Islet precursor cell (in vitro differentiated cells): ENCODE measurements at regions not wholly inside any gene's neighbourhood (a gene's known extent, or its start where the extent isn't known, plus 50 kb on each side); places are given as distances from the start of the nearest gene placed in this dataset.

Experiments used
- DNase-seq: peaks from one replicate; pipeline ENCODE4 v3.0.0-alpha.2; 2018

DNA sequence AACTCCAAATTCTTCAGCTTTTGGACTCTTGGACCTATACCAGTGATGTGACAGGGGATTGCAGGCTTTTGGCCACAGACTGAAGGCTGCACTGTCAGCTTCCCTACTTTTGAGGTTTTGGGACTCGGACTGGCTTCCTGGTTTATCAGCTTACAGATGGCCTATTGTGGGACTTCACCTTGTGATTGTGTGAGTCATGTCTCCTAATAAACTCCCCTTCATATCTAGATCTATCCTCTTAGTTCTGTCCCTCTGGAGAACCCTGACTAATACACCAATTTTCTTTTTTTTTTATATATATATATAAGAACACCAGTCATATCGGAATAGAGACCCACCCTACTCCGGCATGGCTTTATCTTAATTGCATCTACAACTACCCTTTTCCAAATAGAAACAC is 166.8 kb downstream of the ETV1 start:
- DNase-seq: no peak

DNA sequence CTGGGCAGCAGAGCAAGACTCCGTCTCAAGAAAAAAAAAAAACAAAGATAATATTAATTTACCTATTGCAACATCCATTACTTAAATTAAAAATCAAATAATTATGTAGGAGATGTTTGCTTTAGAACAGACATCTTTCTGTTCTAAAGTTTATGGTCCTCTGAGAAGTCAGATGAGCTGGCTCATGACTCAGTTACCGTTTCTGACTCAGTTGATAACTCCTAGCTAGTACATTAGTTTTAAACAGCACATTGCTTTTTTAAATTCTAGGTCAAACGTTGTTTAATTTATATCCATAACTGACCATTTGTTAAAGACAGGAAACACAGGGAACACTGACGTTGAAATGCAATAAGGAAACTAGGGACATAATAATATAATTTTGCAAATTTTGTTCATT is 162.7 kb downstream of the ETV1 start:
- no peak for DNase-seq

DNA sequence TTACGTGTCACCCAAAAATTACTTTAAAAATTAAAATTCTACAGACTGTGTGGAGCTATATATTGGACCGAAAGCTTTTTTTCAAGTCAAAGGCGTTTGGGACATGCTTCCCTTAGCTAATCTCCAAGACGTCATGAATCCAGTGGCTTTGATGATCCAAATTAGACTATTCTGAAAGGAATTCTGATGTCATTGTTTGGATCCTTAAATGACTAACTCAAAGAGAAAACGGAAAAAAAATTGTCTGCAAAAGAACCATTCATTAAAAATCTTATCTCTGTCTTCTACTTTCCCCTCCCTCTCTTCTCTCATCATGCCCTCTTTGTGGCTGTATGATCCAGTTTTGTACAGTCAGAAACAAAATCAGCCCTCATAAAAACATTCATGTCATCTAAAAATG is 161.8 kb downstream of the ETV1 start:
- no peak for DNase-seq

DNA sequence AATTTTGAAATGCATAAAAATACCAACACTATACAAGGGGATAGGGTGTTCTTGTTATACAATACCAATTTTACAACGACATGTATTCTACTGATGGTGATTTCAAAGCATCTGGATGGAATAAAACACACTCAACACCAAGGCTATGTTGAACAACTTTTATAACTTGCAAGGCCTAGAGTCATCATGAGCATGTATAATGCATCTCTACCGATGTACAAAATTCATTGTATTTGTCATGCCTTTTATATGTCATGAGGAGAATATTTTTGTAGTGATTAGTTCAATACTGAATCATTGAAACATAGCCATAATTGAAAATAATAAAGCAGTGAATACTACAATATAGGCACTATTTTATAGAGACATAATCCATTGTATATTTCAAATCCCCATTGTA is 160.2 kb downstream of the ETV1 start:
- DNase-seq: no peak

DNA sequence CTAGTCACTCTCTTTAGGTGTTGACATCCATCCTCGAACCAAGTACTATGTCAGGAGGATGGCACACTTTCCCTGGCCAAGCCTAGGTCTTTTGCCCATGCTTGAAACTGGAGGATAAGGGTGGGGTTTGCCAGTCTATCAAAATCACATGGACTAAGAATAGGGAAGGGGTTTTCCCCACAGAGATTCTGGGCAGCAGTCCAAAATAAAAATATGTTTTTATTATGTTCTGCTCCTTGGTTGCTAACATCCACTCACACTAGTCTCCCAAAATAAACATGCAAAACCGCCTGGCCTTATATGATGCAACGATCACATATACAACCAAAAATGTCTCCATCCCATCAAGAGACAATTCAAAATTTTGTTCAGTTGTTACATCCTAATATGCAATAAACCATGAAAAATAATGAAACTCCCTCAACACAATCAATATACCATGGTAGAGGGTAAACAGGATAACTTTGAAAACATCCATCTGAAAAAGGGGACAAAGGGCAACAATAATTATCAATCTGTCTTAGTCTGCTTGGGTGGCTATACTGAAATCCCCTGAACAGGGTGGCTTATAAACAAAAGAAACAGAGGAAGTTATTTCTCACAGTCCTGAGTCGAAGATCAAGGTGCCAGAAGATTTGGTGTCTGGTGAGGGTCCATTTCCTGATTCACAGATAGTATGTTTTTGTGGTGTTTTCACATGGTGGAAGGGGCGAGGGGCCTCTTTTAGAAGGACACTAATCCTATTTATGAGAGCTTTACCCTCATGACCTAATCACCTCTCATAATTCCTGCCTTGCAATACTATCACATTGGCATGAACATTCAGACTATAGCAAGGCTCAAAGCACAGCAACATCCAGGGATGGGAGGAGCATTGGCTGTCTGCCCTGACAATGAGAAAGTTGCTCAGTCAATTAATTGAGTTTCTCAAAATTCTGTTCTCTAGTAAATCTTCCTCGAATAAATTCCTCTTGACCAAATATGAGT is 159.3 kb downstream of the ETV1 start:
- DNase-seq: no peak

DNA sequence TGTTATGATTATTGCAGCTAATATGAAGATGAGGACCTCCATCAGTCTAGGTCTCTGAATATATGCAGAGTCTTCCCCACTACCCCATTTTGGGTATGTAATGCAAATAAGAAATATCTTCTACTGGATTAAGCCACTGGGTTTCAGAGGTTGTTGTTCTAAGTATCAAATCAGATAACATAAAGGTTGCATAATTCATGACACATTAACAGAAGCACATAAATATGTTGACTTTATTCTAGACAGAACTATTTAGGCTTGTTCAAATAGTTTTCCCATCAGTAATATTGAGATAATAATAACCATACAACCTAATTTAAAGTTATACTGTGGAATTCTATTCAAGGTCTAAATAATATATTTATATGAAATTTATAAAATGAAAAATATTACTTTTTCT is 157.1 kb downstream of the ETV1 start:
- no peak for DNase-seq

DNA sequence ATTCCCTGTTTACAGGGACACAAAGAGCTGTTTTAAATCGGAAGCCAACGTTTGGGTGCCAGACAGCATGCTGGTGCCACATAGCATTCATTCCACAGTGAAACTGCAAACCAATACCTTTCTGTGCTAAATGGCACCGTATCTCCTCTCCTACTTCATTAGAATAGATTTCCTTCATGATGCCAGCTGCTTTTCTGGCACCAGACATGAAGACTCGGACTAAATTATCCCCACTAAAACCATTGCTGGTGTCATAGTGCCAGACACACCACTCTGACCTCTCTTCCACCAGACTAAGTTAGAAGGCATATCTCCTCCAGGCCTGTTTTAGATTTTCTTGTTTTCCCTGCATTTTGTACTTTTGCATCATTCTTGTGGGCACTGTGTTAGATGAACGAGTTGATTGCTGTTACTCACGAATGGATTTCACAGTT is 155.1 kb downstream of the ETV1 start:
- DNase-seq: peak; percentile 56

DNA sequence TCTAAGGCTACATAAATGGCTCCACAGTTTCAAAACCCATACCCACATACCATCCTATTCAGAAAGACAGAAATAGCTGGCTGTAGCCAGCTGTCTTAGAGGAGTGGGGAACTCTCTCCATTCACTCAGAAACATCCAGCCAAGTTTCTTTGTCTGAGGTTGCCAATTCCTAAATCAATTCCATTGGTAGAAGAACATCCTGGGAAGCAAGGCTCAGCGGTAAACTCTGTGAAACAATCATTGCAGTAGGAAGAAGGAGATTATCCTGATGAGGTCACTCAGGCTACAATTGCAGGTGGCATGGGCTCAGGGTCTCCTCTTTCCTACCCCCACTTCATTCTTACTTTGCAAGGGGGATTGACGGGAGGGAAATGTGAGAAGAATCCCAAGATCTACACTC is 154.0 kb downstream of the ETV1 start:
- DNase-seq: no peak

DNA sequence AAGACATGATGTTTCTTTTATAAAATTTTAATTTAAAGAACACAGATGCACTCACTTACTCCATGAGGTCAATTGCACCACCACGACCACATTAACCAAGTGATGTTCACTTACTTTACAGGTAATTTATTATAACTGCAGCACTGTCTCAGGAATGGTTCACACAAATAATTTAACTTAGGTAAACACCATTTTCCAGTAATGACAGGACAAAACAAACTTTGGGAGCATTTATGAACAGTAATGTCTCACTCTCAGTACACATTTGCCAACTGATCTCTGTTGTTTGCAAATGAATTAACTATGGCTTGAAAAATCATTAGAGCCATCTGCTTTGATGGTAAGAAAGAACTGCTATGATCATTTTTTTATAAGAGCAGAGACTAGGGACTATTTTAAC is 150.4 kb downstream of the ETV1 start:
- no peak for DNase-seq
